ENCODE measurements at regions not wholly inside any gene's neighbourhood (a gene's known extent, or its start where the extent isn't known, plus 50 kb on each side); places are given as distances from the start of the nearest gene placed in this dataset.

DNA sequence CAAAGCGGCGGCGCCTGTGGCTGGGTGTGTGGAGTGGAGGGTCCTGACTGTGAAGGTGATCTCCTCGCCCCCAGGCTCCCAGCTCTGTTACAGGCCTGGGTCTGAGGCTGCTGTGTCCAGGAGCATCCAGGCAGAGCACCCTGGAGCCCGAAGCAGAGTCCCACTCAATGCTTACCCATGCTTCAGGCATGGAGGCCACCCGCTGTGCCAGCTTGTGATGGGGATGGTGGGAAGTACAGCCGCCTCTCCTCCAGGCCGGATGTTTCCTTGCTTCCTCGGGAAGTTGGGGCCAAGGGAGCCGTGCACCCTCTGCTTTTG lies 255.9 kb upstream of the IRX1 start:
- H3K27me3 Mint-ChIP-seq (ENCODE audit: low read depth, poor library complexity): peaks cover 60% of the 10 kb centered on the region
- no peak for DNase-seq
- TF ChIP-seq, protein P1, sequence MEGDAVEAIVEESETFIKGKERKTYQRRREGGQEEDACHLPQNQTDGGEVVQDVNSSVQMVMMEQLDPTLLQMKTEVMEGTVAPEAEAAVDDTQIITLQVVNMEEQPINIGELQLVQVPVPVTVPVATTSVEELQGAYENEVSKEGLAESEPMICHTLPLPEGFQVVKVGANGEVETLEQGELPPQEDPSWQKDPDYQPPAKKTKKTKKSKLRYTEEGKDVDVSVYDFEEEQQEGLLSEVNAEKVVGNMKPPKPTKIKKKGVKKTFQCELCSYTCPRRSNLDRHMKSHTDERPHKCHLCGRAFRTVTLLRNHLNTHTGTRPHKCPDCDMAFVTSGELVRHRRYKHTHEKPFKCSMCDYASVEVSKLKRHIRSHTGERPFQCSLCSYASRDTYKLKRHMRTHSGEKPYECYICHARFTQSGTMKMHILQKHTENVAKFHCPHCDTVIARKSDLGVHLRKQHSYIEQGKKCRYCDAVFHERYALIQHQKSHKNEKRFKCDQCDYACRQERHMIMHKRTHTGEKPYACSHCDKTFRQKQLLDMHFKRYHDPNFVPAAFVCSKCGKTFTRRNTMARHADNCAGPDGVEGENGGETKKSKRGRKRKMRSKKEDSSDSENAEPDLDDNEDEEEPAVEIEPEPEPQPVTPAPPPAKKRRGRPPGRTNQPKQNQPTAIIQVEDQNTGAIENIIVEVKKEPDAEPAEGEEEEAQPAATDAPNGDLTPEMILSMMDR (IDR thresholded peaks at IDR 0.05): no peak
- H3K36me3 Mint-ChIP-seq (ENCODE audit: low read depth): no peaks in the 10 kb centered on the region
- H3K4me3 Mint-ChIP-seq: no peak overlapping the region
- H3K9me3 Mint-ChIP-seq: no peaks in the 10 kb centered on the region
- H3K4me1 Mint-ChIP-seq: no peaks in the 10 kb centered on the region
- H3K27ac Mint-ChIP-seq: no peak overlapping the region

DNA sequence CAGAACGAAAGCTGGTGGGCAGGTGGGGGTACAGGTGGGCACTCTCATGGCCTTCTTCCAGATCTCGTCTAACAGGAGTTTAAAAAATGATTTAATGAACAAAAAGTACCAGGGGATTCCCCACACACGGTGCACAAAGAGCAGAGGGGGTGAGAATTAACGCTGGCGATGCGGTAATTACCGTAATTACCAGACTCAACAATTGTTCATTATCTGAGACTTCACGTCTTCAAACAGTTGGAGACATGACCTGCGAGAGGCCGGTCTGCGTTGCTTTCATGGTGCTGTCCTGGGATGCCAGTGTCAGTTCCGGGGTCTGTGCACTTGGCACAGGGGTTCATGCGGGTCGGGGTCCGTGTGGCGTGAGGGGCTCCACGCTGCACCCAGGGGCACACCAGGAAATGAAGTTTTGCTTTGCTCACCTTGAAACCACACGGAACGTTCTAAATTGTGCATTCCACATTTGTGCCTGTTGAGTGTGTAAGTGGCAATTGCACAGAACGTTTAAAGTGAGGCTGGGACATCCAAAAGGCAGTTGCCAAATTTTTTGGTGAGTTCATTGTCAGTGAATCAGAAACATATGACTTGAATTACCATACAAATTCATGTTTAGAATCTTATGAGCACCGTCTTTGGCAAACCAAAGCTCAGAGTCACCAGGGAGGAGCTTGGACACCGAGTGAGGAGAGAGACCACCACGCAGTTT lies 256.4 kb upstream of the IRX1 start:
- Mint-ChIP-seq H3K27me3 (ENCODE audit: low read depth, poor library complexity) (peaks cover 56% of the 10 kb centered on the region), H3K36me3 (ENCODE audit: low read depth) (no peaks in the 10 kb centered on the region), H3K4me1 (no peaks in the 10 kb centered on the region), H3K9me3 (no peaks in the 10 kb centered on the region), H3K4me3 (no peak overlapping the region), H3K27ac (no peak overlapping the region)
- TF ChIP-seq, protein P1 (IDR thresholded peaks at IDR 0.05): no peak
- DNase-seq: no peak

DNA sequence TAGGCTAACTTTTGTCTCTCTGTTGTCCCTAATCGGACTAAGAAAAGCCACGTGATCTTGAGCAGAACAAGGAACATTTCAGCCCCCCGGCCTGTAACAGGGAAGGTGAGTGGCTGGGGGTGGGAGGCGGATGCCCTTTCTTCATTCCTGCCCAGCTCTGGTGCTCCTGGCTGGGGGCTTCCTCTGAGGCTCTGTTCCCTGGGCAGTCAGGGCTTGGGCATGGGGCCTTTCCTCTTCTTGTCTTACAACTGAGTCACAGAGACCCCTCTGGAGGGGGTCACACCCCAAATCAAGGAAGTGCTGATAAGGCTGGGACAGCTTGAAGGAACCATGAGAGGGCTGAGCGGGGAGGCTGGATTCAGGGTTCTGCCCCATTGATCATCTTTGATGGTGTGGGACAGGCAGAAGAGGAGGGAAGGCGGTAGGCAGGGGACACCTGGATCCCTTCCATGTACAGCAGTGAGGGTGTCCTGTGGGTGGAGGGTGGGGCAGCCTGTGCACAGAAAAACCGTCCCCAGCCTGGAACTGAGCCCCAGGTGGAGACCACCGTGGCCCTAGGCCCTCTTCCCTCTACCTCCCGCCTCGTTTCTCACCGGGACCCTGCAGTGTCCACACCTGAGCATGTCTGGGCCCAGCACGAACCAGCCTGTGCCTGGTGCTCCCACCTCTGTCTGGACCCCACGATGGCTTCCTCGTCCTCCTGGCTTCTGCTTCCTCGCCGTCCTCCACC lies 257.7 kb upstream of the IRX1 start:
- Mint-ChIP-seq H3K36me3 (ENCODE audit: low read depth) (no peaks in the 10 kb centered on the region), H3K4me3 (no peak overlapping the region), H3K9me3 (no peaks in the 10 kb centered on the region), H3K4me1 (no peaks in the 10 kb centered on the region), H3K27ac (no peak overlapping the region), H3K27me3 (ENCODE audit: low read depth, poor library complexity) (peaks cover 53% of the 10 kb centered on the region)
- DNase-seq: no peak
- TF ChIP-seq, protein P1 (IDR thresholded peaks at IDR 0.05): no peak

DNA sequence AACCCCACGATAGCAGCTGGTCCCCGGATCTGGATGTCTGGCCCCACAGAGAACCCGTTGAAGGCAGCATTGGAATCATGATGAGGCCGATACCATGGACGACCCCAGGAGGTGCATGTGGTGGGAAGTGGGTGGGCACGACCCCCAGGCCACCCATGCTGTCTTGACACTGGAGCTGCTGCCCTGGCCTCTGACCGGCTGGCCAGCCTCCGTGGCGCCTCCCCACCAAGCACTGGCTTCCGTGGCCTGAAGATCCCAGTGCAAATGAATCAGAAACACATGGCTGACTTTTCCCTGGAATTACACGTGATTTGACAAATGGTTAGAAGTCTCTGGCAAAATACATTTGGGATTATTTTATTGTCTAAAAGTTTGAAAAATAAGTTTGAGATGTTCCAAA lies 259.0 kb upstream of the IRX1 start:
- DNase-seq: no peak
- no peaks in the 10 kb centered on the region for H3K4me1 Mint-ChIP-seq
- no peaks in the 10 kb centered on the region for H3K36me3 Mint-ChIP-seq (ENCODE audit: low read depth)
- H3K9me3 Mint-ChIP-seq: no peaks in the 10 kb centered on the region
- H3K4me3 Mint-ChIP-seq: no peak overlapping the region
- no peak overlapping the region for H3K27ac Mint-ChIP-seq
- H3K27me3 Mint-ChIP-seq (ENCODE audit: low read depth, poor library complexity): peaks cover 42% of the 10 kb centered on the region
- TF ChIP-seq, protein P1 (IDR thresholded peaks at IDR 0.05): no peak

DNA sequence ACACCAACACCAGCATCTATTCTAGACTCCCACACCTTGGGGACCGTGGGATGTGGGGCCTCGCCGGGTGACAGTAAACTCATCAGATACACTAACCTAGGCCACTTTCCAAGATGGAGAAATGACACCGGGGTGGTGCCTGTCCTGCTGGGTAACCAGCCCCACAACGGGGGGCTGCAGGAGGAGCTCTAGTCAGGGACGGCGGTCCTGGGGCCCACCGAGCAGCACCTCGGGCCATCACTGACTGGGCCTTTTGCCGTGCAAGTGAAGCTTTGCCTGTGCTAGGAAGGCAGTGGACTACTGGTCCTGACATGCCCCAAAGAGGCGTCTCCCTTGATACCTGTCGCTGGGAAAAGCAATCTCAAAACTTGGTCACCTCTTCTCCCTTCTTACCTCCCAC lies 260.3 kb upstream of the IRX1 start:
- Mint-ChIP-seq H3K36me3 (ENCODE audit: low read depth) (no peaks in the 10 kb centered on the region), H3K27ac (no peak overlapping the region), H3K4me3 (no peak overlapping the region), H3K27me3 (ENCODE audit: low read depth, poor library complexity) (peaks cover 42% of the 10 kb centered on the region), H3K9me3 (no peaks in the 10 kb centered on the region), H3K4me1 (no peaks in the 10 kb centered on the region)
- DNase-seq: no peak
- TF ChIP-seq, protein P1 (IDR thresholded peaks at IDR 0.05): no peak

DNA sequence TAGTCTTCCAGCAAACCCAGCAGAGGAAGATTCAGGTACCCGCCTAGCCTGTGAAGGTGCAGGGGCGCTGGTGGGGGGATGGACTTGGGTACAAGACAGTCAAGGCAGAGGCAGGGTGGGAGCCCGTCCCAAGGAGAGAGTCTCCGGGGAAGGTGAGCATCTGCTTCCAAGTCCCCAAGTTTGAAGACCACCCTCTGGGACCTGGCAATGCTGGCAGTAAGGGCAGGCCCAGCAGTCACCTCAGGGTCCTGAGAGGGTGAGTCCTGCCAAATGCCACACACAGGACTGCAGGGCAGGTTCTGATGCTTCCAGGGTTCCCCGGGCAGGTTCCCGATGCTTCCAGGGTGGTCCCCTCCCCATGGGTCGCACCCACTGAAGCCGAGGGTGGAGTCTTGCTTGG lies 261.8 kb upstream of the IRX1 start:
- no peaks in the 10 kb centered on the region for H3K36me3 Mint-ChIP-seq (ENCODE audit: low read depth)
- DNase-seq: no peak
- H3K9me3 Mint-ChIP-seq: no peaks in the 10 kb centered on the region
- H3K4me3 Mint-ChIP-seq: no peak overlapping the region
- H3K27ac Mint-ChIP-seq: no peak overlapping the region
- H3K27me3 Mint-ChIP-seq (ENCODE audit: low read depth, poor library complexity): peaks cover 28% of the 10 kb centered on the region
- TF ChIP-seq, protein P1 (IDR thresholded peaks at IDR 0.05): no peak
- H3K4me1 Mint-ChIP-seq: no peaks in the 10 kb centered on the region
